IgD-negative memory B cell (primary cell): ENCODE measurements at regions not wholly inside any gene's neighbourhood (a gene's known extent, or its start where the extent isn't known, plus 50 kb on each side); places are given as distances from the start of the nearest gene placed in this dataset.
"Not testable (repeated sequence)": the region's sequence is repeated elsewhere in the genome, so short reads cannot be mapped to it uniquely, and the experiment has no call there.

ENCODE experiments used
- H3K27ac Mint-ChIP-seq, 3 donors: one replicate each; pipeline ENCODE4 v1.8.0; 2020 to 2022; ENCODE audit warnings: mild to moderate bottlenecking in 3 of 3, mixed read lengths in 3 of 3, moderate library complexity in 1 of 3
- H3K27me3 Mint-ChIP-seq: one replicate; pipeline ENCODE4 v1.8.0; 2021; ENCODE audit warnings: mixed read lengths
- H3K36me3 Mint-ChIP-seq: one replicate; pipeline ENCODE4 v1.8.0; 2020; ENCODE audit warnings: mild to moderate bottlenecking, mixed read lengths
- H3K4me1 Mint-ChIP-seq, 3 donors: one replicate each; pipeline ENCODE4 v1.8.0; 2020 to 2022; ENCODE audit warnings: mixed read lengths in 3 of 3, mild to moderate bottlenecking in 1 of 3
- H3K4me3 Mint-ChIP-seq, 4 donors: one replicate each; pipeline ENCODE4 v1.8.0; 2020 to 2022; ENCODE audit warnings: mild to moderate bottlenecking in 4 of 4, mixed read lengths in 4 of 4, moderate library complexity in 3 of 4
- H3K9me3 Mint-ChIP-seq, 3 donors: one replicate each; pipeline ENCODE4 v1.8.0; 2020 to 2021; ENCODE audit warnings: mixed read lengths in 3 of 3, mild to moderate bottlenecking in 1 of 3

DNA sequence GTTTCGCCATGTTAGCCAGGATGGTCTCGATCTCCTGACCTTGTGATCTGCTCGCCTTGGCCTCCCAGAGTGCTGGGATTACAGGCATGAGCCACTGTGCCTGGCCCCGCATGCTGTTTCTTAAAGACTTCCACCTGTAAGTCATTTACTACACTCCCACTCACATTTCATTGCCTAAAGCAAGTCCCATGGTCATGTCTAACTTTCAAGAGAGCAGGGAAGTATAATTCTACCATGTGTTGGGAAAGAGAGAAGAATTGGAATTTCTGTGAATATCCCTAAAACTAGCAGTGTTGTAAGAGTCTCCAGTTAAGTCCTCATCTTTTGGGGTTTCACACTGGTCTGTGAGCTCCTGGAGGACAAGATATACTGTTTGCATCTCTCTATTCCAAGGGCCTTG, 139.7 kb downstream of the EMP1 start:
- Mint-ChIP-seq H3K4me3 (no peak overlapping the region), H3K27me3 (peaks cover 5% of the 10 kb centered on the region), H3K27ac (no peak overlapping the region), H3K4me1 (no peaks in the 10 kb centered on the region), H3K9me3 (peaks cover 0 to 3% (median 2%) of the 10 kb centered on the region in 3 donors), H3K36me3 (no peaks in the 10 kb centered on the region)

DNA sequence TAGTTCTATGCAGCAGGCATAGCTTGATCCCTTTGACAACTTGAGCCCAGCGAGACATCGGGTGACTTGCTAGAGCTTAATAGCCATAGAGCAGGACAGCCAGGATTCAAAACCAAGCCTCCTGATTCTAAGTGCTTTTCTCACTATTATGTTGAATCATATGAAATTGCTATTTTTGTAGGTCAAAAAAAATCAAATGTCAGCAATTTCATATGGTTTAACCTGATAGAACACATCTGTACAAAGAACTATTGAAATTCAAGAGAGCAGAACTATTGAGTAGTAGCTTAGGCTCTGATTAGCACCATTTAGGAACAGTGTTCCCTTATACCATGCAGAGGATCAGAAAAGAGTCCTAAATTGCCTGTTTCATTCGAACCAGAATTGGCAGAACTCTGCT, 132.0 kb downstream of the EMP1 start:
- Mint-ChIP-seq H3K36me3 (no peaks in the 10 kb centered on the region), H3K4me1 (peaks cover 0 to 1% (median 0%) of the 10 kb centered on the region in 3 donors), H3K27ac (no peak overlapping the region), H3K27me3 (peaks cover 20% of the 10 kb centered on the region), H3K4me3 (no peak overlapping the region), H3K9me3 (peaks cover 0 to 5% (median 0%) of the 10 kb centered on the region in 3 donors)

DNA sequence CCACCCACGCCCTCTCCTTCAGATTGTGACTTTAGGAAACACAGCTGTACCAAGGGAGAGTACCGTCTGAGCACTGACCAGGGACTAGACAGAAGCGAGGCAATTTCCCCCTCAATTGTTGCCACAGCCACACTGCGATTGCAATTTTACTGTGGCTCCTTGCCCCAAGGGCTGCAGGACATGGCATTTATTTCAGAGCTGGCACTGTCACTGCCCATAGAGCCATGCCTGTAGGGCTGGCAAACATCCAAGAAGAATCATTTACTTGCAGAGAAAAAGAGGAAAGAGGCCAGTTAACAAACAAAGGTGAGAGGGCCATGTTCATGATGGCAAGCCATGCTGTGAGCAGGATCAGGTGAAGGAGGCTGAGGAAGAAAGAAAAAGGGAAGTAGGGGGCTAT, 129.6 kb downstream of the EMP1 start:
- no peak overlapping the region for H3K27ac Mint-ChIP-seq

DNA sequence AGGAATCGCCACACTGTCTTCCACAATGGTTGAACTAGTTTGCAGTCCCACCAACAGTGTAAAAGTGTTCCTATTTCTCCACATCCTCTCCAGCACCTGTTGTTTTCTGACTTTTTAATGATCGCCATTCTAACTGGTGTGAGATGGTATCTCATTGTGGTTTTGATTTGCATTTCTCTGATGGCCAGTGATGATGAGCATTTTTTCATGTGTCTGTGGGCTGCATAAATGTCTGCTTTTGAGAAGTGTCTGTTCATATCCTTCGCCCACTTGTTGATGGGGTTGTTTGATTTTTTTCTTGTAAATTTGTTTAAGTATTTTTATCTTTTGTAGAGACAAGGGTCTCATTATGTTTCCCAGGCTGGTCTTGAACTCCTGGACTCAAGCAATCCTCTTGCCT, 128.5 kb downstream of the EMP1 start:
- H3K27me3 Mint-ChIP-seq: peaks cover 18% of the 10 kb centered on the region
- H3K4me1 Mint-ChIP-seq, H3K36me3 Mint-ChIP-seq, H3K9me3 Mint-ChIP-seq, H3K4me3 Mint-ChIP-seq, H3K27ac Mint-ChIP-seq: not testable (repeated sequence)

More for the DNA sequence above, 129.6 kb downstream of the EMP1 start:
- peaks cover 18% of the 10 kb centered on the region for H3K27me3 Mint-ChIP-seq
- H3K9me3 Mint-ChIP-seq: peaks cover 0 to 1% (median 0%) of the 10 kb centered on the region in 3 donors
- no peaks in the 10 kb centered on the region for H3K36me3 Mint-ChIP-seq
- no peak overlapping the region for H3K4me3 Mint-ChIP-seq
- H3K4me1 Mint-ChIP-seq: peaks cover 0 to 1% (median 0%) of the 10 kb centered on the region in 3 donors

DNA sequence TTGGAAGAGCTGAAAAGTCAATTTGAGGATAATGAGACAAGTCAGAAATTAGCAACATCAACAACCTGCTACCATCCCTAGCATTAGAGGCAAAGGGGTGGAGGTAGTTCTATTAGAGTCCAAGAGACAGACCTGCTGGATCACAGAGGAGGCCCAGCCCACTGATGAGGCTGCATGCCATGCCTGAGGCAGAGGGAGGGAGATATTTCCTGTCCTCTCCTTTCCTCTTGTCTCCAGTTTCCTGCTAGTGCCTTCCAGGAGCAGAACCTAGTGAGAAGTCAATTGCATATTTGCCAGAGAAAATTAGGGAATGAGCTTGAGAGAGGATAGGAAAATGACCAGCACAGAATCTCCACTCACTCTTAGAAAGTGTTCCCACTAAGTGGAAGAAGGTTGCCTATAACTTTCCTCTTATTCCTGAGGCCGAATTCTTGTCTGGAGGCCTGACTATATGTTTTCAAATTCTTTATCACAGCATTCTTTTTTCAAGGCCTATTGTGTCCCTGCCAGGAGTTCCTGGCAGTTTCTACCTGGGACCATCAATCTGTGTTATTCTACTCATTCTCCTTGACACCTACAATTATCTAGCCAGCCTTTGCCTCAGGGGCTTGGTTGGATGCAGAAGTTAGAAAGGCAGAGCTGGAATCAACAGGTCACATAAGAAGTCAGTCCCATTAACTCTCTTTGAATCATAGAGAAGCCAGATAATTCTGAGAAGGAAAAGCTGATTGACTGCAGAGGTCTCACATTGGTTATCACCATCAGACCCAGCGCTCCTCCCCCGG, 121.9 kb downstream of the EMP1 start:
- no peaks in the 10 kb centered on the region for H3K36me3 Mint-ChIP-seq
- H3K27me3 Mint-ChIP-seq: peaks cover 15% of the 10 kb centered on the region
- H3K27ac Mint-ChIP-seq: no peak overlapping the region
- no peak overlapping the region for H3K4me3 Mint-ChIP-seq
- no peaks in the 10 kb centered on the region for H3K4me1 Mint-ChIP-seq
- H3K9me3 Mint-ChIP-seq: peaks cover 0 to 3% (median 1%) of the 10 kb centered on the region in 3 donors

DNA sequence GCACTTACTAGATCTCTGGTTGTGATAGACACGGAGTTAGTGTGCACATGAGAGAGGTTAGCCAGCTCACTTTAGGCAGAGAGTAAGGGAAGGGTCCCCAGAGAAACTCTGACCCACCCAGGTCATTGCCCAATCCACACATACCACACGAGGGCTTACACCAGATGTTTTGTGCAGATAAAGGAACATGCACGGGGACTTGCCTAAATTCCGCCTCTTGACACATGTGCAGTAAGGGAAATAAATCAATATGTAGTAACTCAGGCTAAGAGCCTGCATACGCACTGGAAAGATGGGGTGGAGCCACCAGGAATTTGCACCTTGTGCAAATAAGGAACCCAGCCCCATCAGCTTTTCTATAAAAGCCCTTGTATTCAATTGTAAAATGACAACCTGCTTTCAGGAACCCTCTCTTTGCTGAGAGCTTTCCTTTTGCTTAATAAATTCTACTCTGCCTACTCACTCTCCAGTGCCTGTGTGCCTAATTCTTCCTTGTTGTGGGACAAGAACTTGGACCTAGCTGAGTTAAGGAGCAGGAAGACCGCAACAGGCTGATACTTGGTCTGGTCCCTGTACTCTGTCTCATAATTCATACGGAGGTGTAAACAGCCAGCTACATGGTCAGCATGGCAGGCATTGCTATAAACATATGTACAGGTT, 120.2 kb downstream of the EMP1 start:
- Mint-ChIP-seq H3K4me3 (no peak overlapping the region), H3K9me3 (peaks cover 0 to 3% (median 1%) of the 10 kb centered on the region in 3 donors), H3K27ac (no peak overlapping the region), H3K27me3 (peaks cover 19% of the 10 kb centered on the region), H3K36me3 (no peaks in the 10 kb centered on the region), H3K4me1 (no peaks in the 10 kb centered on the region)

DNA sequence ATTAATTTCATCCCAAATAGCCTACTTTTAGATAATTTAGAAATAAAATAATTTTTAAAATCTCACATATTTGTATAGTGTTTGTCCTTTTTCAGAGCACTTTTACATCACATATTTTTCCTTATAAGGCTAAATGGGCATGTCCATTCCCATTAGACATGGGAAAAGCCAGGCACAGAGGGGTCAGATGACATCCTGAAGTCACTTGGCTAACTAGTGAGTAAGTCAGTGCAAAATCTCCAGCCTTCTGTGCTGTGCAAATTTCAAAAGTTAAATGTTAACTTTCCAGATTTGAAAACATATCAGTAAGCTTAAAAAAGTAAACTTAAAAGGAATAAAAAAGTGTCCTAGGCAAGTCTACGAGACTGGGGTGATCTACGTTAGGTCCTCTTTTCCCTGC, 117.4 kb downstream of the EMP1 start:
- no peak overlapping the region for H3K4me3 Mint-ChIP-seq
- H3K36me3 Mint-ChIP-seq: no peaks in the 10 kb centered on the region
- H3K4me1 Mint-ChIP-seq: no peaks in the 10 kb centered on the region
- peaks cover 0 to 3% (median 1%) of the 10 kb centered on the region in 3 donors for H3K9me3 Mint-ChIP-seq
- no peak overlapping the region for H3K27ac Mint-ChIP-seq
- H3K27me3 Mint-ChIP-seq: peaks cover 19% of the 10 kb centered on the region

DNA sequence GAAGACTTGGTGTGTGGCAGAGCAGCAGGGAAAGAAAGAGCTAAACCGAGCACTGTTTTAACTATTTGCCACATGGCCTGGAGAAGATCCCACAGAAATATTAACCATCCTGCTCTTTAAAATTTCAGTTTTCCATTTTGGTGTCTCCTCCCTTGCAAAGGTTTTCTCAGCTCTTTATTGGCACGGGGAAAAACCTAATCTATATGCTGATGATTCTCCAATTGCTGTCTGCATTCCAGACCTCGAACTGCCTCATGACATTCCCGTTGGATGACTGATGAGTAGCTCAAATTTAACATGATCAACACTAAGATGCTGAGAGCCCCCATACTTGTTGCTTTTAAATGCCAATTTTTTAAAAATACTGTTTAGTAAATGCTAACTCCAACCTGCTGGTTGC, 115.0 kb downstream of the EMP1 start:
- Mint-ChIP-seq H3K27me3 (peaks cover 16% of the 10 kb centered on the region), H3K9me3 (peaks cover 0 to 3% (median 1%) of the 10 kb centered on the region in 3 donors), H3K4me1 (peaks cover 0 to 2% (median 0%) of the 10 kb centered on the region in 3 donors), H3K4me3 (no peak overlapping the region), H3K36me3 (no peaks in the 10 kb centered on the region), H3K27ac (no peak overlapping the region)

DNA sequence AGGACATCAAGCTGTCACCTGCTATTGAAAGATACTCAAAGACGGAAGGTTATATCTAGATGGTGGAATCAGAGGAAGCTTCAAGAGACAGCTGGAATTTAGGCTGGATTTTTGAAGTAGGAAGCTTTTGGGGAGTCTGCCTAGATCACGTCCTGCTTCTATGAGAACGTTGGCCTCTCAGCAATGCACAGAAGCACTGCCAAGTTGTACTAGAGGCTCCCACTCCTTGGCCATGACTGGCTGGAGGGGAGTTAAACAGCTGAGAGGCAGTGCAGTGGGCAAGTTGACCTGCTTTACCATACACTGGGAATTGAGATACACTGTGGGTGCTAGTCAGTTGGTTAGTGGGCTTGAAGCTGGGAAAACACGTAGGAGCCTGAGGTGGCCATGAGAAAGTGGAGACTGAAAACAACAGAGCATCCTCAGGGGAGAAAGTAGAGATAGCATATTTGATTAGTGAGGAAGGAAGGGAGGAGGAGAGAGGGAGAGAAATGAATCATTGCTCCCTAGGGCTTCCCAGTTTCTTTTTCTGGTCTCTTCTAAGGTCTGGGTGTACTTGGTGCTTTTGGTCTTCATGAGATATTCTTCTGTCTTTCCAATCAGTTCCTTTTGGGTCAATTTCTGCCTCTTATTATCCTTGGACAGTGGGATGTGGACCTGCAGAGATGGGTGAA, 110.8 kb downstream of the EMP1 start:
- peaks cover 0 to 1% (median 0%) of the 10 kb centered on the region in 3 donors for H3K9me3 Mint-ChIP-seq
- H3K4me1 Mint-ChIP-seq: peaks cover 0 to 2% (median 0%) of the 10 kb centered on the region in 3 donors
- H3K27me3 Mint-ChIP-seq: peaks cover 2% of the 10 kb centered on the region
- H3K4me3 Mint-ChIP-seq: no peak overlapping the region
- no peaks in the 10 kb centered on the region for H3K36me3 Mint-ChIP-seq
- no peak overlapping the region for H3K27ac Mint-ChIP-seq

DNA sequence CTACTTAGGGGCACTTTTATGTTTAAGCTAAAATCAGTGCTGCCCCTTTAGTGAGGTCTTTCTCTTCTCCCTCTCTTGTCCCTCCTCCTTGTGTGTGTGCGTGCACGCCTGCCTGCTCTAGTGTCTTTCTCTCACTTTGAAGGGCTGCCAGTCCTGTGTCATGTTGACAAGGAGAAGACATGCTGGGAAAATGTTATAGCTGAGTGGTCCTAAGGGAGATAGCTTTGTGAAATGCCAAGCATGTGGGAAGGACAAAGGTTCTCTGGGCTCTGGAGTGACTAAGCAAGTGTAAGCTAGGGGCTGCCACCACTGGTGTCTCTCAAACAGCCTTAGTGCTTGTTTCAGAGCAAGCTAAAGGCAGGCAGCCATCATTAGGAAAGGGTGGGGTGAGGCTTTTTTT, 108.4 kb downstream of the EMP1 start:
- H3K27me3 Mint-ChIP-seq: peaks cover 2% of the 10 kb centered on the region
- no peak overlapping the region for H3K27ac Mint-ChIP-seq
- H3K4me3 Mint-ChIP-seq: no peak overlapping the region
- no peaks in the 10 kb centered on the region for H3K36me3 Mint-ChIP-seq
- H3K4me1 Mint-ChIP-seq: peaks cover 0 to 2% (median 0%) of the 10 kb centered on the region in 3 donors
- H3K9me3 Mint-ChIP-seq: peaks cover 0 to 1% (median 0%) of the 10 kb centered on the region in 3 donors

DNA sequence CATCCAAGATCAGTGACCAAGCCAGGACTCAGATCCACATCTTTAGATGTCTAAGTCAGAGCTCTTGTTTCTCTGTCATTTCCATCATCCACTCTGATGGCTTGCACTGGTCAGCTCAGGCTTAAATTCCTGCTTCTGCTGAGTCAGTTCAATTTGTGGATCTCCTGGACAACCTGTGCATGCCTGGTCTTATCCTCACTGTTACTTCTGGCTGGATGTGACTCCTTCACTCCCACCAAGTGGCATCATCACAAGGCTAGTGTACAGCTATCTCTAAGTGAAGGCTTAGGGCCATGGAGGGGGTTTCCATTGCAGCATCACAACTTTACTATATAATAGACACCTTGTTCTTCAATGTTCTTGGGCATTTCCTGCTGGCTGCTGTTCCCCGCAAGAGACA, 102.9 kb downstream of the EMP1 start:
- no peaks in the 10 kb centered on the region for H3K4me1 Mint-ChIP-seq
- H3K36me3 Mint-ChIP-seq: no peaks in the 10 kb centered on the region
- H3K9me3 Mint-ChIP-seq: no peaks in the 10 kb centered on the region
- H3K4me3 Mint-ChIP-seq: no peak overlapping the region
- H3K27me3 Mint-ChIP-seq: peaks cover 6% of the 10 kb centered on the region
- H3K27ac Mint-ChIP-seq: no peak overlapping the region

DNA sequence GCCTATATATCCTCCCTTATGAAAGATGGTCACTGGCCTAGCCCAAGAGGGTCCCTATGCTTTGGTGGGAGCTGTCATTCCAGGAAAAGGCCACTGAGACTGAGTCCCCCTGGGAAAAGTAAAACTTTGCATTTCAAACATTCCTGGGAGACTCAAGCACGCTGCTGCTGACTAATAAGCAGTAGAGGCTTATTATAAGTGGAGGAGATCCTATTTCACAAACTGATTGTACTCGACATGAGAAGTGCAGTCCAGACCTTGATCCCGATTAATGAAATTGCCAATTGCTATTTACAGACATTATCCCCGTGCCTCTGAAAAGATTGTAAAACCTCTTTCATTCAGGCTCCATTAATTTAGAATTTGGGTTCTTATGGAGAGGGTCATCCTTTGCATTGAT, 96.6 kb downstream of the EMP1 start:
- Mint-ChIP-seq H3K9me3 (peaks cover 0 to 1% (median 0%) of the 10 kb centered on the region in 3 donors), H3K4me3 (no peak overlapping the region), H3K27ac (no peak overlapping the region), H3K36me3 (peaks cover 2% of the 10 kb centered on the region), H3K27me3 (peaks cover 4% of the 10 kb centered on the region), H3K4me1 (no peaks in the 10 kb centered on the region)

DNA sequence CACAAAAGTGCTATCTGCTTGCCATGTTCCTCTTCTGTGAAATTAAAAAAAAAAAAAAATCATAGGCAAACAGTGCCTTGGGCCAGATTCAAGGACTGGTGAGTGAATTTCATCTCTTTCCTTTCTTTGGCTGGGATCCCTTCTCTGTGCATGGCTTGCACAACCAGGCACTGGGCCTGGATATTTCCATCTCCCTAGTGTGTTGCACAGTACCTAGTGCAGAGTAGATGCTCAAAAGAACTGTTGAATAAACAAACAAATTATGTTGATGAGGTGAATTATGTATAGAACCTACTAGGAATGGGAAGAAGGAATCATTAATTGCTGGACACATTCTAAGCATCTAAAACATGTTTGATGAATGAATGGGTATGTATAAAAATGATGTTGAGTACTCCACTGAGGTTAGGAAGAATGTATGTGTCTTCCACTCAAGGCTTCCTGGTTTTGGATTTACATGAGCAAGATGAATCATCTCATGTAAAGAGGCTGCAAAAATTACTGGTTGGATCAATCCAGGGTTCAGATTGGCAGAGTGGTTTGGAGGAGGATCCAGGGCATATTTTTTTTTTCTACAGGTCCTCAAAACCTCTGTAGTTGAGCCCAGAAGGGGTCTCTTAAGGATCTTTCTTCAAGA, 93.2 kb downstream of the EMP1 start:
- Mint-ChIP-seq H3K4me1 (no peaks in the 10 kb centered on the region), H3K36me3 (peaks cover 2% of the 10 kb centered on the region), H3K4me3 (no peak overlapping the region), H3K27me3 (peaks cover 3% of the 10 kb centered on the region), H3K27ac (no peak overlapping the region), H3K9me3 (peaks cover 0 to 1% (median 0%) of the 10 kb centered on the region in 3 donors)

DNA sequence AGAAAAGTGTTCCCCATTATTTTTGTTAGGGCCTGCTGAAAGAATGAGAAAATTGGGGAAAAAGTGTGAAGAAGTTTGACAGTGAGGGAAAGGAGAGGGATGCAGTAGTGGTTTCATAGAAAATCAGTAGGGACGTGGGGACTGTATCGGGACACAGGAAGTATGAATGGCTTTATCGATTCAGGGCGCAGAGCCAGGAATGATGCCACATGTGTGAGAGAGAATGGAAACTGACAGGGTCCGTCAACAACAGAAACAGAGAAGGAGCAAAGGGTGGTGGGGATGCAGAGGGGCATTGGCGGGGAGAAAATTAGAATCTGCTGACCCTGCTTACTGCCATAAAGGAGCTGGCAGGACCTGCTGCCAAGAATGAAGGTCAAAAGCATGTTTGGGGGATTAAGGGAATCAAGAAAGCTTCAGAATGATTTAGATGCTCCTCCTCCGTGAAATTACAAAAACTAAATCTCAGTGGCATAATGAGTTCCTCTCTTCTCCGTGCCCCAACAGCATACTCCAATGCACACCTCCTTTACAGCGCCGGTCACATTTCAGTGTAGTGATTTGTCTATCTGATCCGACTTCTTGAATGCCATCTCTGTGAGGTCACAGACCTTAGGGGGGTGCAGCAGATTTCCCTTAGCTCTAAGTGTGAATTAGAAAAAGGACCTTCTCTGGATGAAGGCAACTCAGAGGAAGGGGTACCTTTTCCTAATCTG, 92.6 kb downstream of the EMP1 start:
- no peak overlapping the region for H3K27ac Mint-ChIP-seq
- no peaks in the 10 kb centered on the region for H3K4me1 Mint-ChIP-seq
- H3K36me3 Mint-ChIP-seq: no peaks in the 10 kb centered on the region
- peaks cover 0 to 1% (median 0%) of the 10 kb centered on the region in 3 donors for H3K9me3 Mint-ChIP-seq
- H3K4me3 Mint-ChIP-seq: no peak overlapping the region
- H3K27me3 Mint-ChIP-seq: peaks cover 3% of the 10 kb centered on the region
